ENCODE measurements at regions not wholly inside any gene's neighbourhood (a gene's known extent, or its start where the extent isn't known, plus 50 kb on each side); places are given as distances from the start of the nearest gene placed in this dataset.

GRCh38 chr20:50404419-50405234 is 105.6 kb upstream of the PTPN1 start:
- Histone ChIP-seq H3K4me1 (peaks cover 4 to 59% (median 14%) of the 10 kb centered on the region in 3 donors), H3K27ac (peak overlapping the region in 2 of 4 donors; percentile 44 to 88), H3K9me3 (no peaks in the 10 kb centered on the region), H3K27me3 (no peaks in the 10 kb centered on the region), H3K4me3 (no peak overlapping the region), H3K36me3 (no peaks in the 10 kb centered on the region)
- ATAC-seq, result no peak
- TF ChIP-seq POLR2AphosphoS5 (IDR thresholded peaks at IDR 0.05) (no peak), POLR2A (IDR thresholded peaks at IDR 0.05) (no peak), EP300 (IDR thresholded peaks at IDR 0.05) (no peak)
- TF ChIP-seq, protein P1, sequence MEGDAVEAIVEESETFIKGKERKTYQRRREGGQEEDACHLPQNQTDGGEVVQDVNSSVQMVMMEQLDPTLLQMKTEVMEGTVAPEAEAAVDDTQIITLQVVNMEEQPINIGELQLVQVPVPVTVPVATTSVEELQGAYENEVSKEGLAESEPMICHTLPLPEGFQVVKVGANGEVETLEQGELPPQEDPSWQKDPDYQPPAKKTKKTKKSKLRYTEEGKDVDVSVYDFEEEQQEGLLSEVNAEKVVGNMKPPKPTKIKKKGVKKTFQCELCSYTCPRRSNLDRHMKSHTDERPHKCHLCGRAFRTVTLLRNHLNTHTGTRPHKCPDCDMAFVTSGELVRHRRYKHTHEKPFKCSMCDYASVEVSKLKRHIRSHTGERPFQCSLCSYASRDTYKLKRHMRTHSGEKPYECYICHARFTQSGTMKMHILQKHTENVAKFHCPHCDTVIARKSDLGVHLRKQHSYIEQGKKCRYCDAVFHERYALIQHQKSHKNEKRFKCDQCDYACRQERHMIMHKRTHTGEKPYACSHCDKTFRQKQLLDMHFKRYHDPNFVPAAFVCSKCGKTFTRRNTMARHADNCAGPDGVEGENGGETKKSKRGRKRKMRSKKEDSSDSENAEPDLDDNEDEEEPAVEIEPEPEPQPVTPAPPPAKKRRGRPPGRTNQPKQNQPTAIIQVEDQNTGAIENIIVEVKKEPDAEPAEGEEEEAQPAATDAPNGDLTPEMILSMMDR (IDR thresholded peaks at IDR 0.05), result no peak
- WGBS, 2 donors (ENCODE audit: low coverage in 1 of 2), result 77 to 100% methylated on average over 5 to 9 of the region's 9 CpGs

GRCh38 chr20:50405235-50405914 is 104.8 kb upstream of the PTPN1 start:
- no peak for TF ChIP-seq POLR2A (IDR thresholded peaks at IDR 0.05)
- TF ChIP-seq EP300 (IDR thresholded peaks at IDR 0.05), result no peak
- TF ChIP-seq, protein P1 (IDR thresholded peaks at IDR 0.05), result no peak
- TF ChIP-seq POLR2AphosphoS5 (IDR thresholded peaks at IDR 0.05), result no peak
- no peaks in the 10 kb centered on the region for H3K27me3 ChIP-seq
- peak overlapping the region in 1 of 4 donors; percentile 60 for H3K27ac ChIP-seq
- no peaks in the 10 kb centered on the region for H3K36me3 ChIP-seq
- no peak for ATAC-seq
- H3K4me3 ChIP-seq, result no peak overlapping the region
- peaks cover 4 to 52% (median 7%) of the 10 kb centered on the region in 3 donors for H3K4me1 ChIP-seq
- no peaks in the 10 kb centered on the region for H3K9me3 ChIP-seq
- WGBS, 2 donors (ENCODE audit: low coverage in 1 of 2), result 73 to 94% methylated on average over 3 to 5 of the region's 10 CpGs

GRCh38 chr20:50405915-50406609 is 104.1 kb upstream of the PTPN1 start:
- Histone ChIP-seq H3K4me1 (peaks cover 4 to 45% (median 5%) of the 10 kb centered on the region in 3 donors), H3K27me3 (no peaks in the 10 kb centered on the region), H3K27ac (peak overlapping the region in 1 of 4 donors; percentile 60)

DNA sequence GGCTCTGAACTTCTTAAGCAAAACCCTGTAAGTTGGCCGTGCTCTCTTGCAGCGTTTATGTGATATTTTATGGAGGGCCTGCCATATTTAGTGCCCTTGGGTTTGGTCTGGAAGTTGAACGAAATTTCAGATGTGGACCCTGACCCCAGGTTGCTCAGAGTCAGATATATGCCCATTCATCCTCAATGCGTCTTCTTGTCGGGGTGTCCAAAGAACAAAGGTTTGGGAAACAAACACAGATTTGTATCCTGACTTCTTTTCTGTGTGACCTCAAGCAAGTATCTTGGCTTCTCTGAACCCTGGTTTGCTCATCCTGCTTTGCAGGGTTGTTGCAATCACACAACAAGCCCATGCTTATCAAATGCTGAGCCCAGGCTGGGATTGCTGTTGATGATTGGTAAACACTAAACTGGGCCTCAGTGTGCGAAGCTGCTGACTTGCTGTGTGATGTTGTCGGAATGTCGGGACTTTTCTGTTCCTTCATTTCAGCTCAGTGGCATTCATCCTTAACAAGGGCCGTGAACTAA is 103.5 kb upstream of the PTPN1 start:
- TF ChIP-seq POLR2AphosphoS5 (IDR thresholded peaks at IDR 0.05) (no peak), POLR2A (IDR thresholded peaks at IDR 0.05) (no peak), EP300 (IDR thresholded peaks at IDR 0.05) (no peak)
- TF ChIP-seq, protein P1 (IDR thresholded peaks at IDR 0.05), result no peak
- no peak overlapping the region for H3K27ac ChIP-seq
- WGBS, 2 donors (ENCODE audit: low coverage in 1 of 2), result 83 to 85% methylated on average over 5 to 9 of the region's 9 CpGs

More at GRCh38 chr20:50405915-50406609, 104.1 kb upstream of the PTPN1 start:
- Histone ChIP-seq H3K4me3 (no peak overlapping the region), H3K9me3 (no peaks in the 10 kb centered on the region), H3K36me3 (no peaks in the 10 kb centered on the region)
- TF ChIP-seq EP300 (IDR thresholded peaks at IDR 0.05) (no peak), POLR2A (IDR thresholded peaks at IDR 0.05) (no peak), POLR2AphosphoS5 (IDR thresholded peaks at IDR 0.05) (no peak)
- TF ChIP-seq, protein P1 (IDR thresholded peaks at IDR 0.05), result no peak
- WGBS, 2 donors (ENCODE audit: low coverage in 1 of 2), result 65 to 76% methylated on average over 5 to 6 of the region's 6 CpGs
- no peak for ATAC-seq

More for the DNA sequence above, 103.5 kb upstream of the PTPN1 start:
- Histone ChIP-seq H3K4me1 (peaks cover 4 to 44% (median 5%) of the 10 kb centered on the region in 3 donors), H3K4me3 (no peak overlapping the region), H3K9me3 (no peaks in the 10 kb centered on the region), H3K36me3 (no peaks in the 10 kb centered on the region), H3K27me3 (no peaks in the 10 kb centered on the region)
- ATAC-seq, result no peak

All from gastroesophageal sphincter (tissue), 4 donors.